Hepatocyte (in vitro differentiated cells): ENCODE measurements at regions not wholly inside any gene's neighbourhood (a gene's known extent, or its start where the extent isn't known, plus 50 kb on each side); places are given as distances from the start of the nearest gene placed in this dataset.

Experiments
- DNase-seq: peaks from one replicate; pipeline ENCODE4 v3.0.0-alpha.2; 2016; ENCODE audit warnings: low spot score
- H2AFZ ChIP-seq: fragments of 200-600 bp; sonication (generic); 2 replicates; pipeline ENCODE4 v1.6.0; 2016; ENCODE audit warnings: antibody characterized with exemption, mild to moderate bottlenecking
- H3K27ac ChIP-seq: fragments of 200-600 bp; sonication (generic); 2 replicates; pipeline ENCODE4 v1.5.1; 2016; ENCODE audit warnings: mild to moderate bottlenecking
- H3K27me3 ChIP-seq: fragments of 200-600 bp; sonication (generic); 2 replicates; pipeline ENCODE4 v1.6.1; 2016
- H3K36me3 ChIP-seq: fragments of 200-600 bp; sonication (generic); replicated peaks from 2 replicates; pipeline ENCODE4 v1.5.1; 2016; ENCODE audit warnings: low read depth; ENCODE audit not compliant: insufficient read depth
- H3K4me1 ChIP-seq: fragments of 200-600 bp; sonication (generic); 2 replicates; pipeline ENCODE4 v1.5.1; 2016; ENCODE audit warnings: mild to moderate bottlenecking, moderate library complexity; ENCODE audit not compliant: insufficient read depth
- H3K4me2 ChIP-seq: fragments of 200-600 bp; sonication (generic); 2 replicates; pipeline ENCODE4 v1.6.0; 2016
- H3K4me3 ChIP-seq: fragments of 200-600 bp; sonication (generic); 2 replicates; pipeline ENCODE4 v1.5.1; 2016; ENCODE audit warnings: mild to moderate bottlenecking
- H3K79me2 ChIP-seq: fragments of 200-600 bp; sonication (generic); 2 replicates; pipeline ENCODE4 v1.6.0; 2017; ENCODE audit warnings: mild to moderate bottlenecking
- H3K9me2 ChIP-seq: fragments of 200-600 bp; sonication (generic); replicated peaks from 2 replicates; pipeline ENCODE4 v1.6.0; 2017; ENCODE audit warnings: mild to moderate bottlenecking; ENCODE audit not compliant: insufficient read depth
- H3K9me3 ChIP-seq: fragments of 200-600 bp; sonication (generic); 2 replicates; pipeline ENCODE4 v1.5.1; 2016; ENCODE audit warnings: low read depth, mild to moderate bottlenecking
- H4K20me1 ChIP-seq: fragments of 200-600 bp; sonication (generic); 2 replicates; pipeline ENCODE4 v1.6.0; 2016; ENCODE audit warnings: mild to moderate bottlenecking; ENCODE audit not compliant: insufficient read depth, poor library complexity, severe bottlenecking
- CTCF ChIP-seq: fragments of 200-600 bp; sonication (generic); IDR thresholded peaks from 2 replicates; pipeline ENCODE4 v1.5.1; 2016; ENCODE audit warnings: antibody characterized with exemption, mild to moderate bottlenecking; ENCODE audit not compliant: poor library complexity
- EZH2 ChIP-seq: fragments of 200-600 bp; sonication (generic); IDR thresholded peaks from 2 replicates; pipeline ENCODE4 v1.6.1; 2016; ENCODE audit warnings: antibody characterized with exemption, mild to moderate bottlenecking, borderline replicate concordance
- EZH2phosphoT487 ChIP-seq: fragments of 200-600 bp; sonication (generic); IDR thresholded peaks from one replicate; pipeline ENCODE4 v1.6.1; 2018; ENCODE audit warnings: antibody characterized with exemption, mild to moderate bottlenecking, low read depth, moderate library complexity; ENCODE audit not compliant: unreplicated experiment, severe bottlenecking
- WGBS: methylation state at CpG from one replicate; pipeline ENCODE4 v1.1.6; 2016; ENCODE audit warnings: low lambda C conversion rate; ENCODE audit errors: missing lambda C conversion rate; 5-methylcytosine and 5-hydroxymethylcytosine counted together

- H3K4me3 ChIP-seq: no peak overlapping the region
- no peak overlapping the region for H3K27ac ChIP-seq
- H4K20me1 ChIP-seq: no peaks in the 10 kb centered on the region
- DNase-seq: no peak
- H3K9me2 ChIP-seq: no peaks in the 10 kb centered on the region
- H3K9me3 ChIP-seq: no peaks in the 10 kb centered on the region
- H3K36me3 ChIP-seq: no peaks in the 10 kb centered on the region
- H2AFZ ChIP-seq: no peak overlapping the region
- TF ChIP-seq CTCF: no peak
- no peak for TF ChIP-seq EZH2
- no peak for TF ChIP-seq EZH2phosphoT487
- H3K79me2 ChIP-seq: no peaks in the 10 kb centered on the region
- H3K4me1 ChIP-seq: no peaks in the 10 kb centered on the region
- H3K4me2 ChIP-seq: no peak overlapping the region
- 97% methylated on average over 1 of the region's 1 CpG for WGBS
- H3K27me3 ChIP-seq: no peaks in the 10 kb centered on the region
Measured at GRCh38 chr13:67351909-67352308, 121.8 kb upstream of the PCDH9 start.

- 95% methylated on average over 1 of the region's 1 CpG for WGBS
Measured at GRCh38 chr13:67351114-67351513, 121.0 kb upstream of the PCDH9 start.

GRCh38 chr13:67343777-67344176, 113.6 kb upstream of the PCDH9 start:
- no peaks in the 10 kb centered on the region for H3K4me1 ChIP-seq
- no peaks in the 10 kb centered on the region for H3K9me3 ChIP-seq
- H3K4me3 ChIP-seq: no peak overlapping the region
- peak; percentile 7 for TF ChIP-seq CTCF
- no peak for TF ChIP-seq EZH2
- WGBS: 75% methylated on average over 1 of the region's 1 CpG
- no peaks in the 10 kb centered on the region for H3K27me3 ChIP-seq
- no peaks in the 10 kb centered on the region for H4K20me1 ChIP-seq
- DNase-seq: peak; percentile 34
- no peak overlapping the region for H3K4me2 ChIP-seq
- H2AFZ ChIP-seq: no peak overlapping the region
- peak overlapping the region; percentile 26 for H3K27ac ChIP-seq
- H3K36me3 ChIP-seq: no peaks in the 10 kb centered on the region
- no peaks in the 10 kb centered on the region for H3K9me2 ChIP-seq
- H3K79me2 ChIP-seq: no peaks in the 10 kb centered on the region

More at GRCh38 chr13:67351114-67351513, 121.0 kb upstream of the PCDH9 start:
- H3K9me2 ChIP-seq: no peaks in the 10 kb centered on the region
- no peak overlapping the region for H2AFZ ChIP-seq
- TF ChIP-seq EZH2 (no peak), EZH2phosphoT487 (no peak), CTCF (no peak)
- no peaks in the 10 kb centered on the region for H3K9me3 ChIP-seq
- H3K79me2 ChIP-seq: no peaks in the 10 kb centered on the region
- no peak overlapping the region for H3K27ac ChIP-seq
- no peak overlapping the region for H3K4me2 ChIP-seq
- H3K4me3 ChIP-seq: no peak overlapping the region
- DNase-seq: no peak
- H3K4me1 ChIP-seq: no peaks in the 10 kb centered on the region
- H4K20me1 ChIP-seq: no peaks in the 10 kb centered on the region
- no peaks in the 10 kb centered on the region for H3K36me3 ChIP-seq
- H3K27me3 ChIP-seq: no peaks in the 10 kb centered on the region

- H3K36me3 ChIP-seq: no peaks in the 10 kb centered on the region
- no peak overlapping the region for H3K4me3 ChIP-seq
- TF ChIP-seq CTCF (no peak), EZH2phosphoT487 (no peak), EZH2 (no peak)
Measured at GRCh38 chr13:67341406-67341805, 111.3 kb upstream of the PCDH9 start.

More at GRCh38 chr13:67341406-67341805, 111.3 kb upstream of the PCDH9 start:
- no peaks in the 10 kb centered on the region for H3K27me3 ChIP-seq
- no peaks in the 10 kb centered on the region for H3K9me3 ChIP-seq
- H3K4me1 ChIP-seq: no peaks in the 10 kb centered on the region
- no peaks in the 10 kb centered on the region for H3K79me2 ChIP-seq
- no peaks in the 10 kb centered on the region for H3K9me2 ChIP-seq
- H3K4me2 ChIP-seq: no peak overlapping the region
- H2AFZ ChIP-seq: no peak overlapping the region
- no peak overlapping the region for H3K27ac ChIP-seq
- 77% methylated on average over 5 of the region's 5 CpGs for WGBS
- H4K20me1 ChIP-seq: no peaks in the 10 kb centered on the region
- DNase-seq: no peak
